GM21825 (cell line): ENCODE measurements at regions not wholly inside any gene's neighbourhood (a gene's known extent, or its start where the extent isn't known, plus 50 kb on each side); places are given as distances from the start of the nearest gene placed in this dataset.

Experiments
- ATAC-seq: cut with Tn5 transposase; IDR thresholded peaks from one replicate; pipeline ENCODE4 v1.9.1; 2021; ENCODE audit warnings: mild to moderate bottlenecking, moderate library complexity; ENCODE audit not compliant: unreplicated experiment

- no peak for ATAC-seq
Observed at GRCh38 chr6:138577151-138577915, 78.0 kb upstream of the NHSL1 start.

- ATAC-seq = no peak
Observed at GRCh38 chr6:138580040-138580439, 80.7 kb upstream of the NHSL1 start.

- ATAC-seq = no peak
Observed at GRCh38 chr6:138580801-138581200, 81.5 kb upstream of the NHSL1 start.

GRCh38 chr6:138582573-138582972 is 83.3 kb upstream of the NHSL1 start:
- ATAC-seq = no peak

GRCh38 chr6:138586638-138587037 is 87.3 kb upstream of the NHSL1 start:
- no peak for ATAC-seq

- peak; percentile 37 for ATAC-seq
Observed at GRCh38 chr6:138588805-138589434, 89.6 kb upstream of the NHSL1 start.

GRCh38 chr6:138590796-138591709 is 91.8 kb upstream of the NHSL1 start:
- ATAC-seq = no peak

GRCh38 chr6:138592749-138593123 is 93.4 kb upstream of the NHSL1 start:
- ATAC-seq = peak; percentile 51

GRCh38 chr6:138593124-138593877 is 94.0 kb upstream of the NHSL1 start:
- ATAC-seq = peak; percentile 75

- no peak for ATAC-seq
Observed at GRCh38 chr6:138593909-138594757, 94.8 kb upstream of the NHSL1 start.

GRCh38 chr6:138594758-138595140 is 95.5 kb upstream of the NHSL1 start:
- ATAC-seq = no peak

- no peak for ATAC-seq
Observed at GRCh38 chr6:138596126-138596525, 96.8 kb upstream of the NHSL1 start.

GRCh38 chr6:138596591-138596990 is 97.3 kb upstream of the NHSL1 start:
- no peak for ATAC-seq

- no peak for ATAC-seq
Observed at GRCh38 chr6:138597336-138597735, 98.0 kb upstream of the NHSL1 start.

GRCh38 chr6:138598562-138599173 is 99.4 kb upstream of the NHSL1 start:
- ATAC-seq = no peak

- ATAC-seq = no peak
Observed at GRCh38 chr6:138600261-138600660, 101.0 kb upstream of the NHSL1 start.

- ATAC-seq = no peak
Observed at GRCh38 chr6:138600726-138601125, 101.4 kb upstream of the NHSL1 start.

GRCh38 chr6:138601128-138601527 is 101.8 kb upstream of the NHSL1 start:
- ATAC-seq = no peak

GRCh38 chr6:138605958-138606357 is 106.7 kb upstream of the NHSL1 start:
- ATAC-seq = no peak
